ENCODE measurements at regions not wholly inside any gene's neighbourhood (a gene's known extent, or its start where the extent isn't known, plus 50 kb on each side); places are given as distances from the start of the nearest gene placed in this dataset.

DNA sequence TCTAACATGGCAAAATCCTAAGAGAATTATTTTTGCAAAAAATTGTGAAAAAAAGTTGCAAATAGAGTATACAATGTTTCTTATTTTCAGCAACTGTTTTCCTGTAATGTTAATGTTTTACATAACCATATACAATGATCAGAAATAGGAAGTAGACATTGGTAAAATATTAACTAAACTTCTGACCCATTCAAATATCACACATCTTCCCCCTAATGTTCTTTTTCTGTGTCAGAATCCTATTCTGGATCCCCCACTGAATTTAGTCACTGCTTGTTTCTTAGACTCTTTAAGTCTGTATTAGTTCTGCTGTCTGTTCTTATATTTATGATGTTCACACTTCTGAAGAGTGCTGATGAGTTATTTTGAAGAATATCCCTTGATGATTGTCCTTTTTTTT lies 62.0 kb downstream of the HFE start:
- intact Hi-C loops (cut with micrococcal nuclease): no loop called here

DNA sequence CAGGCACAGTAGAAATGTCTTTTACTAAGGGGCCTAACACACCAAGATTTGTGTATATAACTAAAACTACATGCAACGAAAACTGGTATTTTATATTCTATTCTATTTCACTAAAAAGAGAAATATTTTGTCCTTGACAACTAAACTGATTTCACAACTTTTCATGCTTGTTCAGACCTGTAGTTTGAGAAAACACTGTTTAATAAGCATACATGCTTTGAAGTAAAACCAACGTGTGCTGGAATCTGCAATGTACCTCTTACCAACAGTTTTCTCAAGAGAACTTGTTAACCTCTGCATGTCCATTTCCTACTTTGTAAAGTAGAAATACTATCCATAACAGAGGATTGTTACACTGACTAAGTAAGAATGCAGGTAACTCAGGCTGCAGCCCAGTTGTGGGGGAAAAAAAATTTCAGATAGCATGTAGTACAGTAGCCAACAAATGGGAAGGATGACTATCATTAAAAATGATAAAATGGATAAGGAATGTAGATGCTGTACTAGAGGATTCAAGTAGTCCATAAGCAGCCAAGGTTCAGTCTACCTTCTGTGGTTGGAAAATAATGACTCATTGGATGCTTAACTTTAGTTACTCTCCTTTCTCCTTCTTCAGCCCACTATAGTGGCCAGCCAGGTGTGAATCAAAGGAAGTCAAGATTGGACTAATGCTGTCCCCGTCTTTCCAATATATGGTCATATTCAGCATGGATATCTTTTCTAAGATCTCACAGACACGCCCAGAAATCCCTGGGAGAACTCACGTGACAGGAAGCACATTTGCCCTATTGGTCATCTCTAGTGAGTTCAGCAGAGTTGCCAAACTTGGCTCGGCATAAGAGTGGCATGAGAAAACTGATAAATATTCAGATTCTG lies 65.2 kb downstream of the HFE start:
- intact Hi-C loops (cut with micrococcal nuclease): no loop called here

DNA sequence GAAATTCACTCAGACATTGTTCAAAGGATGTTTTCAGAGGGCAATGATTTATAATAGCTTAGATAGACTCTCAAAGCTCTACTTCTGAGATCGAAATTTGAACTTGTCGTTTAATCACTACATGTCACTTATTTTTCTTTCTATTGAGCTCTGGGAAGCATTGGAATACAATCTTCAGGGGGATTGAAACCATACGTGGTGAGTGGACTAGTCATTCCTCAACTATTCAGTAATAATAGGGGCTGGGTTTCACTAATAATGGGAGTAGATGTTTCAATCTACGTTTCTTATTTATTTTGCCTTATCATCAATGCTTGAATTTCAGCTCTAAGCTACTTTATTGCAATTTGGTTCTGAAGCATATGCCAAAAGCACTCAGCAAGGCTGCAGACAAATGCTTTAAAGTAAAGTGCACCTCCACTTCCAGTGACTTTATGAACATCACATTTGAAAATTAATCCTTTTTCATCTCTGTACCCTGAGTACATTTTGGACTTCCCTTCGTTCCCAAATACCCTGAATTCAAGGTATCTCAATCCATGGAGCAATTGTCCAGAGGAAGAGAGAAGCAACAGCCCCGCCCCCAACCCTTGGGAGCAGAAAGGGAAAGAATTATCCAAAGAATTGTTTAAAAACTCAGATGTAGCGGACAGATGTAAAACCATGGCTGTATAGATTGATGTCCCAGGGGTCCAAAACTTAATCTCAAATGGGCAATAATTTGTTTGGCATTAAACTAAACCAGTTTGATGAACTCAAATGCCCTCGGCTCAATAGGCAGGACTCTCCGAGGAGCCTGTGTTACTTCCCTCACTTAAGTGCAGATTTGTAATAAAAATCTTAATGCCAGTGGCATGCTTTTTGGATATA lies 68.1 kb downstream of the HFE start:
- intact Hi-C loops (cut with micrococcal nuclease): loop anchor here (1.0 kb wide), 1 partner anchor 122 kb away; a partner anchor contains a TSS

DNA sequence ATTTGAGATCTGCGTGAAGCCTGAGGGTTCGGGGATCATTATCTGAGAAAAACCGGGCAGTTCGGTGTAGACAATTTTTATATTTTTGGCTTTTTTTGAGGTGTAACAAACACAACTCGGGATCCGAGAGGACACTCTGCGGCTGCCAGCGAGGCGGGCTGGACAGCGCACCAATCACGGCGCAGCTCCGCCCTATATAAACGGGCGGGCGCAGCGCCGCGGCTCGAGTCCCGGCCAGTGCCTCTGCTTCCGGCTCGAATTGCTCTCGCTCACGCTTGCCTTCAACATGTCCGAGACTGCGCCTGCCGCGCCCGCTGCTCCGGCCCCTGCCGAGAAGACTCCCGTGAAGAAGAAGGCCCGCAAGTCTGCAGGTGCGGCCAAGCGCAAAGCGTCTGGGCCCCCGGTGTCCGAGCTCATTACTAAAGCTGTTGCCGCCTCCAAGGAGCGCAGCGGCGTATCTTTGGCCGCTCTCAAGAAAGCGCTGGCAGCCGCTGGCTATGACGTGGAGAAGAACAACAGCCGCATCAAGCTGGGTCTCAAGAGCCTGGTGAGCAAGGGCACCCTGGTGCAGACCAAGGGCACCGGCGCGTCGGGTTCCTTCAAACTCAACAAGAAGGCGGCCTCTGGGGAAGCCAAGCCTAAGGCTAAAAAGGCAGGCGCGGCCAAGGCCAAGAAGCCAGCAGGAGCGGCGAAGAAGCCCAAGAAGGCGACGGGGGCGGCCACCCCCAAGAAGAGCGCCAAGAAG lies 69.0 kb downstream of the HFE start:
- intact Hi-C loops (cut with micrococcal nuclease): loop anchor here (1.0 to 2.0 kb wide), 3 partner anchors 52 to 1717 kb away; a partner anchor contains a TSS

DNA sequence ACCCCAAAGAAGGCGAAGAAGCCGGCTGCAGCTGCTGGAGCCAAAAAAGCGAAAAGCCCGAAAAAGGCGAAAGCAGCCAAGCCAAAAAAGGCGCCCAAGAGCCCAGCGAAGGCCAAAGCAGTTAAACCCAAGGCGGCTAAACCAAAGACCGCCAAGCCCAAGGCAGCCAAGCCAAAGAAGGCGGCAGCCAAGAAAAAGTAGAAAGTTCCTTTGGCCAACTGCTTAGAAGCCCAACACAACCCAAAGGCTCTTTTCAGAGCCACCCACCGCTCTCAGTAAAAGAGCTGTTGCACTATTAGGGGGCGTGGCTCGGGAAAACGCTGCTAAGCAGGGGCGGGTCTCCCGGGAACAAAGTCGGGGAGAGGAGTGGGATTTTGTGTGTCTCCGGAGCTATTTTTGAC lies 69.6 kb downstream of the HFE start:
- intact Hi-C loops (cut with micrococcal nuclease): loop anchor here (1.0 to 2.0 kb wide), 7 partner anchors 34 to 1736 kb away; a partner anchor contains a TSS

DNA sequence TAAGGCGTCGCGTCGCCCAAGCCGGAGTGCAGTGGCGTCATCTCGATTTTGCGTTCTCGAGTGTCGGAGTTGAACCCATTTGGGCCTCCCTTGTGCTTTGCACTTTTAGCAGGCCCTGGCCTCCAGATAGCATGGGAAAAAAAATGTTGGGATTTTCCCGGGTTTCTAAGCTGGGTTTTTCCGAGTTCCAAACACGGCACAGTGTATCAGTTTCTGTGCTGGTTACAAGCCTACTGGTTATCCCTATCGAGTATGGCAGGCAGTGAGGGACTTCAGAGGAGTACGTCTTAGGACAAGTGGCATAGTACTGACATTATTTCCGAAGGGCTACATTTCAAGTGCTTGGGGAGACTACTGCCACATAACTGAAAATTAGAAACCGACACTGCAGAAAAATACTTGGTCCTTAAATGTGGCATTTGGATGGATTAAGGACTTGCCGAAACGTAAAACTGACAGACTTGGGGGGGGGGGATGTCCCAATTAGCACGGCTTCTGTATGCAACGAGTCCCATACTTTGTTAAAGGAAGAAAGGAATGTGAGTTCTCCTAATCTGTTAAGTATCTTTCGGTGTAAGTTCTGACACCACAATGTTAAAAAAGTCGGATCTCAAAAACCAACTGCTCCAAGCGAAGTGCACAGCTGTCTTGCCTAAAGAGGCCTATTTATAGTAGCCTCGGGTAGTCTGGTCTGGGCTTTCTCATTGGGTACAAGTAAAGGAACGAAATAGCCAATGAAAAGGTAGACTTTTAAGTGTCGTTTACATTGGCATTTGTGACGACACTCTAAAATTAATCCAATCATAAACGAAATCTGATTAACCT lies 70.2 kb downstream of the HFE start:
- intact Hi-C loops (cut with micrococcal nuclease): loop anchor here (1.0 to 2.0 kb wide), 16 partner anchors 15 to 1736 kb away; a partner anchor contains a TSS

DNA sequence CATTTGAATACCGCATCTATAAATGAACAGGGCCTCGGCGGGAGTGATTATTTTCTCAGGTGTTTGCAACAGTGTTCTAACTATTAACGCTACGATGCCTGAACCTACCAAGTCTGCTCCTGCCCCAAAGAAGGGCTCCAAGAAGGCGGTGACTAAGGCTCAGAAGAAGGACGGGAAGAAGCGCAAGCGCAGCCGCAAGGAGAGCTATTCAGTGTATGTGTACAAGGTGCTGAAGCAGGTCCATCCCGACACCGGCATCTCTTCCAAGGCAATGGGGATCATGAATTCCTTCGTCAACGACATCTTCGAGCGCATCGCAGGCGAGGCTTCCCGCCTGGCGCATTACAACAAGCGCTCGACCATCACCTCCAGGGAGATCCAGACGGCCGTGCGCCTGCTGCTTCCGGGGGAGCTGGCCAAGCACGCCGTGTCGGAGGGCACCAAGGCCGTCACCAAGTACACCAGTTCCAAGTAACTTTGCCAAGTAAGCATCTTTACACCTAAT lies 70.9 kb downstream of the HFE start:
- intact Hi-C loops (cut with micrococcal nuclease): loop anchor here (1.0 to 2.0 kb wide), 10 partner anchors 14 to 1651 kb away; a partner anchor contains a TSS

DNA sequence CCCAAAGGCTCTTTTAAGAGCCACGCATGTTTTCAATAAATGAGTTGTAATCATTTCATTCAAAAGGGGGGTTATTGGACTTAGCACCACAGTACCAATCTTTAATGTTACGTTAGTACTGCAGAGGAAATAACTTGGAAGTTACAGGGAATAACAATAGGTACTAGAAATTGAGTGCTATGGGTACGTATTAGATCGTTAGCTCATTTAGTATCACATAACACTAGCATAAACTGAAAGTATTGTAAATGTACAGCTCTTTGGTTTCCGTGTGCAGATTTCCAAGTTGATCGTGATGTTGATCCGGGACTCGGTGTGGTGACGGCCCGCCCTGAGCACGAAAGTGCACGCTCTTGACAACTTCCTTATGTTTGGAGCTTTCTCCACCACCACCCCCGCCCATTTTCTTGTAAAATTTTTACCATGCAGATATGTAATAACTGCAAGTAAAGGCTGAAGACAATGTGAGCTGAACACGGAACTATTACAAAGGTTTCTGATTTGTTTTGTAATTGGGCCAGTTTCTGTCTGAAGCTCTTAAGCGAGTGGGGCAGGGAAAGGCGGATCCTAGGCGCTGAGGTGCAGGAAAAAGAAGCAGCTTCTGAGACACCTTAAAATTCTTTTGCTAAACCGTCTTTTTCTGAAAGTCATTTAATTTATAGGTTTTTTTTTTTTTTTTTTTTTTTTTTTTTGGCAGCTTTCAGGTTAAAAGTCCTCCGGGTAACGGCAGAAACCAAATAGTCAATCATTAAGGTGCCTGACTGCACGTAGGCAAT lies 71.5 kb downstream of the HFE start:
- intact Hi-C loops (cut with micrococcal nuclease): loop anchor here (1.0 to 2.0 kb wide), 10 partner anchors 14 to 1650 kb away; a partner anchor contains a TSS

DNA sequence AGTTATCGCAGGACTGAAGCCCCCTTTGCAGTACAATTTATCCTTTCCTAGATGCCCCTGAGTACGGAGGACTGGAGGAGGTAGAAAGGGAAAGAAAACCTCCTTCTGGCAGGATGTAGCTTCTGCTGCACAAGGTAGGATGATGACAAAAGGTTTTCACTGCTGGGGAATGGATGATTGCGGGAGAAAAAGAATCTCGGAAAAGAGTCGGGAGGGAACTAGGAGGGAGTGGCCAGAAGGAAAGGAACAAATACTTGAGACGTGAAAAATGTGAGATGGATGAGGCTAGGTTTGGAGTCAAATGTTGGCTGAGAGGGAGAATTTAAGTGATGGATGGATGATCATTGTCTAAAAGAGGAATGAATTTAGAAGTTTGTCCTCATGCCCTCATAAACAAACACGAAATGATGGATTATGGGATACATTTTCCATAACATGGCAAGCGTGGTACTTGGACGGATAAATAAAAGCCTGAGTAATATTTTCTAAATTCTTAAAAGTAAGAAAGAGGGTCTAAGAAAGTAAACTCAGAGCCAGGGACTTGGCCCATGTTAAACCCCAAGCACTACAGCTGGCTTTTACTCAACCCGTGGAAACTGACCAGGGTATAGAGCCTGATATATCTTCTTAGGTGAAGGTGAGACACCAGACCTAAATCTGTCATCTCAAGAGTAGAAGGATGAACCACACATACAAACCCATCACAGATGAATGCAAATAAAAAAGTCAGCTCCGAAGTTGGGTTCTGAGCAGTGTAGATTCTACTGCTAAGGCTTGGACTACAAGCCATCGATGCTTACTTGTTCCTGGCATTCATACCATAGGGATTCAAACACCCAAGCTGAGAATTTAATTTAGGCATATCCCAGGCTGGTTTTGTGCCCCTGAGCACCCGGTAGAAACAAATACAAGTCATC lies 72.4 kb downstream of the HFE start:
- intact Hi-C loops (cut with micrococcal nuclease): loop anchor here (2.0 kb wide), 3 partner anchors 29 to 1649 kb away; a partner anchor contains a TSS

DNA sequence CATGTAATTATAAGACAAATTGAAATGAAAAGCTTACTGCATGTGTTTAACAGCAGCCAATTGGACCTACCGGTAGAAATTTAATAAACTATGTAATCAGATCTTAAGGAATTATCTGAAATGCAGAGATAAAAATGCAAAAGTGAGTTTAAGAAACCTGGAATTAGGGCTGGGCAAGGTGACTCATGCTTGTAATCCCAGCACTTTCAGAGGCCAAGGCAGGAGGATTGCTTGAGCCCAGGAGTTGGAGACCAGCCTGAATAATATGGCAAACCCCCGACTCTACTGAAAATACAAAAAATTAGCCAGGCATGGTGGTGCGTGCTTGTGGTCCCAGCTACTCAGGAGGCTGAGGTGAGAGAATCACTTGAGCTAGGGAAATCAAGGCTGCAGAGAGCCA lies 74.1 kb downstream of the HFE start:
- intact Hi-C loops (cut with micrococcal nuclease): no loop called here

DNA sequence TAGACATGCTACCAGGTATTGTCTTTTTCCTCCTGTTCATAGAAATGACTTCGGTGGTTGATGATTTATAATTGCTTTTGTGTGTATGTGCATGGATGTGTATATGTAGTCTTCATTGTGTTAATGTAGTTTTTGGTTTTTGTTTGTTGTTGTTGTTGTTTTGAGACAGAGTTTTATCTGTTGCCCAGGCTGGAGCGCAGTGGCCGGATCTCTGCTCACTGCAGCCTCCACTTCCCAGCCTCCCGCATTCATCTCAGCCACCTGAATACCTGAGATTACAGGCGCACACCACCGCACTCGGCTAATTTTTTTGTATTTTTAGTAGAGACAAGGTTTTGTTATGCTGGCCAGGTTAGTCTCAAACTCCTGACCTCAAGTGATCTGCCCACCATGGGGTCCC lies 75.2 kb downstream of the HFE start:
- intact Hi-C loops (cut with micrococcal nuclease): no loop called here

DNA sequence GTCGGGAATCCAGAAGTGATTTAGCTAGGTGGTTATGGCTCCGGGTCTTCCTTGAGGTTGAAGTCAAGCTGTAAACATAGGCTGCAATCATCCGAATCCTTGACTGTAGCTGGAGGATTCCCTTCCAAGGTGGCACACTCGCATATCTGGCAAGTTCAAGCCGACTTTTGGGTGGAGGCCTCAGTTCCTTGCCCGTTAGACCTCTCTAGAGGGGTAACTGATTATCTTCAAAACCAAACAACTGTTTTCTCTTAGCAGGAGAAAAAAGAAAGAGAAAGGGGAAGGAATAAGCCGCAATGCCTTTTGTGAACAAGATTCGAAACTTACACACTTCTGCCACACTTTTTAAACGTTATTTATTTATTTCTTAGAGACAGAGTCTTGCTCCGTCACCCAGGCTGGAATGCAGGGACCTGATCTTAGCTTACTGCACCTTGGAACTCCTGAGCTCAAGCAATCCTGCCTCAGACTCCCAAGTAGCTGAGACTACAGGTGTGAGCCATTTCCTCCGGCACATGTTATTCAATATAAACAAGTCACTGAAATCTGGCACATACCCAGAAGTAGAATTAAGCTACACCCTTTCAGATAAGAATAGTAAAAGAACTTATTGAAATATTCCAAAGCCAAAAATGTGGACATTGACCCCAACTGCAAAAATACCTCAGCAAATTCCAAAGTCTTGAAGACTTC lies 76.3 kb downstream of the HFE start:
- intact Hi-C loops (cut with micrococcal nuclease): no loop called here

DNA sequence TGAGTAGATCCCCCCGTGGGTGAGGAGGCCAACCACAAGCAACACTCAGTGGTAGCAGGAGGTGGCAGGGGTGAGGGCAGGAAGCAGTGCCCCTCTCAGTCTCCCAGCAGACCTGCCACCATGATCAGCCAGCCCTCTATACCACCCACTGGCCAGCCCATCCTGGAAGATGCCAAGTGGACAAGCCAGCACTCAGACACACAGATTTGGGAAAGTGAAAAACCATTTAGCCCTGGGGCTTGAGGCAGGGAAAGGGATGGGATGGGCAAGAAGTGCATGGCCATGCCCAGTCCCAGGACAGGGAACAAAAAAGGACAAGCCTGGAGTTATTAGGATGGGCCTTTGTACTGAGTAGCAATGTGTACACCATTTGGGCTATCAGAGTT lies 76.9 kb downstream of the HFE start:
- intact Hi-C loops (cut with micrococcal nuclease): no loop called here

DNA sequence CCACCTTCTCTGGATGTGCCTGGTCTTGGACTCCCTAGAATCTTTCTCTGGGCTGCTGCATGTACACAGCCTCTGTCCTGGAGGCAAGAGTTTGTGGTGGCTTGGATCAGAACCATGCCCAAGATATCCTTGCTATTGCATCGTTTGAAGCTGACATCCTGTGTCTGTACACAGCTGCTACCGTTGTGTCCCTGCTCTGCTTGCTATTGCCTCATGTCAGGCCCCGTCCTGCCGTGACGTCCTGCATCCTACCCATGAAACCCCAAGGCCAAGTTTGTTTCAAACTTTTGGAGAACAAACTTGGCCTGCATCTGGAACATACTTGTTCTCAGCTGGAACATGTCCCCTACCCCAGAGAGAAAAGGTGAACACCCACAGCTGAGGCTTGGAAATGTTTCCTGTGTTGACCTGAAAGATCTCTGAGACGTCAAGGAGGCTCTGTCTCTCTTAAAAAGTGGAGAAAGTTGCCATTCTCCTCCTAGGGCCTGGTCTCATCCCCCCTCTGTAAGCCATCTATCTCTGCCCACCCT lies 78.1 kb downstream of the HFE start:
- intact Hi-C loops (cut with micrococcal nuclease): no loop called here

DNA sequence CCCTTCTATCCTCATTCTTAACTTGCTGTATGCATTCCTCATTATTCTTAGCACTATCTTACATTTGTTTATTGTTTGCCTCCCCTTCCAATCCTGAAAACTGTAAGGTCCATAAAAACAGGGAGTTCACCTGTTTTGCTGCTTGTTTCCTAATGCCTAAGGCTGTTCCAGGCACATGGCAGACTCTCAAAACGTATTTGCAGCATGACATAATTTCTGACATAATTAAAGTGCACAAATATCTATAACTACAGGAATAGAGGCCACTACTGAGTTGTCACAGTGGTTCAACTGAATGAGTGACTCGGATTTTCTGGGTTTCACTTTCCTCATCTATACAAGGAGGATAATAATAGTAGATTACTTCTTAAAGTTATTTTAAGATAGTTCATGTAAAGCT lies 83.0 kb downstream of the HFE start:
- intact Hi-C loops (cut with micrococcal nuclease): loop anchor here (5.0 to 10.0 kb wide), 5 partner anchors 113 to 1582 kb away; partner anchors contain the start of genes HMGN4 and ZNF184

DNA sequence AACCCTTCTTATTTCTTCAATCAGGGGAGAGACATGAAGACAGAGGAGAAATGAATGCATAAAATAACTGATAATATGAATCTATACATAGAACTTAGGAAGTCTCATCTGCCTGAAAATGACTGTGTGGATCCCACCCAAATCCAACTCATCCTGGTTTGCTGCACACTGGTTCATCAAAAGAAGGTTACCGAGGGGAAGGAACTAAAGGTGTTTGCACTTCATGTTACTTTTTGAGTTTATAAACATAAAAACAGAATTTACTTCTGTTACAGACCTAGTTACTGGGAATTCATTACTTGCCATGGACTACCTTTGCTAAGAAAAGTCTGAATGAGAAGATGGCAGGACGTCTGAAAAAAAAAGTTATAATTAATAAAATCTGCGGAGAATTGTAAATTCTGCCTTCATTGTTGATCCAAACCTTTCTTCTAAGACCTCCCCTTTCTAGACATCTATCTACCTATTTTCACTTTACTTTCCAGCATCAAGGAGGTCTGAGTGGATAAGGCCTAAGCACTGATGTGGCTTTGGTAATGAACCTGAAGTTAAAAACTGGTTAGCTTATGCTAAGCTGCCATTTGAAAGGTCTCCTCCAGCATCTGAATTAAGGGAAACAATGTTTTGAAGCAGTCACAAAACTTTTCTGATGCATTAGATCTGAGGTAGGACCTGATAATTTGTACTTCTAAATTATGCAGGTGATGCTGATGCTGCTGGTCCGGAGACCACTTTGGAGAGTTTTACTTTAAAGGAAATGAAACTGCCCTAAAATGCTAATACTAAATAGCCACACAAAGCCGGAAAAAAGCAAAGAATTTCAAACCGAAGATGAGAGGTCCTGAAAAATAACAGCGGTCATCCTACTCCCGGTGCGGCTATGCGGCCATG lies 84.0 kb downstream of the HFE start:
- intact Hi-C loops (cut with micrococcal nuclease): loop anchor here (5.0 to 10.0 kb wide), 5 partner anchors 114 to 1581 kb away; partner anchors contain the start of genes HMGN4 and ZNF184

Measured in T-helper 1 cell treated with Interleukin-12 subunit alpha and Interleukin-12 subunit beta and Interleukin-4 antibody, amounts not matched to agents 30 ng/mL and 1 ng/mL, for 36 hours (primary cell).